Ishikawa (cell line): ENCODE measurements at regions not wholly inside any gene's neighbourhood (a gene's known extent, or its start where the extent isn't known, plus 50 kb on each side); places are given as distances from the start of the nearest gene placed in this dataset.

Source experiments
- CEBPB ChIP-seq: IDR thresholded peaks from 2 replicates; pipeline ENCODE4 v1.6.1; 2012
- EP300 ChIP-seq: IDR thresholded peaks from 2 replicates; pipeline ENCODE4 v1.6.1; 2012; ENCODE audit warnings: borderline replicate concordance
- FOXM1 ChIP-seq: IDR thresholded peaks from 2 replicates; pipeline ENCODE4 v1.6.1; 2012; ENCODE audit warnings: low read depth, borderline replicate concordance
- NFIC ChIP-seq: IDR thresholded peaks from 2 replicates; pipeline ENCODE4 v1.6.1; 2012
- TAF1 ChIP-seq: IDR thresholded peaks from 2 replicates; pipeline ENCODE4 v1.6.1; 2012; ENCODE audit warnings: low read depth, mild to moderate bottlenecking
- TEAD4 ChIP-seq: IDR thresholded peaks from 2 replicates; pipeline ENCODE4 v1.6.1; 2012
- YY1 ChIP-seq: IDR thresholded peaks from 2 replicates; pipeline ENCODE4 v1.6.1; 2012; ENCODE audit warnings: low read depth
- TF ChIP-seq, protein P1 (sequence below): IDR thresholded peaks from 2 replicates; pipeline ENCODE4 v1.6.1; 2012
- TF ChIP-seq, protein P2 (sequence below): IDR thresholded peaks from 2 replicates; pipeline ENCODE4 v1.6.1; 2012; ENCODE audit warnings: low read depth, mild to moderate bottlenecking

DNA sequence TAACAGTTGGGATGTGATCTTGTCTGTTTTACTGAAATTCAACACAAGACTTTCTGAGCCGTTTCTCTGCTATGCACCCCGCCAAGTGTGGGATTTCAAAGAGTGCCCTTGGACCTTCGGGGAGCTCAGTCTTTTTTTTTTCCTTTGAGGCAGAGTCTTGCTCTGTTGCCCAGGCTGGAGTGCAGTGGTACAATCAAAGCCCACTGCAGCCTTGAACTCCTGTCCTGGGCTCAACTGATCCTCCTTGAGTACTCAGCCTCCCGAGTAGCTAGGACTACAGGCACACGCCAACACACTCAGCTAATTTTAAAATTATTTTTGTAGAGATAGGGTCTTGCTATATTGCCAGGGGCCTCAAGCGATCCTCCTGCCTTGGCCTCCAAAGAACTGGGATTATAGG is 162.9 kb downstream of the BAMBI start:
- no peak for TF ChIP-seq FOXM1
- TF ChIP-seq, protein P1, sequence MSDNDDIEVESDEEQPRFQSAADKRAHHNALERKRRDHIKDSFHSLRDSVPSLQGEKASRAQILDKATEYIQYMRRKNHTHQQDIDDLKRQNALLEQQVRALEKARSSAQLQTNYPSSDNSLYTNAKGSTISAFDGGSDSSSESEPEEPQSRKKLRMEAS, result no peak
- TF ChIP-seq NFIC, result no peak
- TF ChIP-seq CEBPB, result no peak
- TF ChIP-seq YY1, result no peak
- TF ChIP-seq EP300, result no peak
- no peak for TF ChIP-seq TEAD4
- TF ChIP-seq, protein P2, sequence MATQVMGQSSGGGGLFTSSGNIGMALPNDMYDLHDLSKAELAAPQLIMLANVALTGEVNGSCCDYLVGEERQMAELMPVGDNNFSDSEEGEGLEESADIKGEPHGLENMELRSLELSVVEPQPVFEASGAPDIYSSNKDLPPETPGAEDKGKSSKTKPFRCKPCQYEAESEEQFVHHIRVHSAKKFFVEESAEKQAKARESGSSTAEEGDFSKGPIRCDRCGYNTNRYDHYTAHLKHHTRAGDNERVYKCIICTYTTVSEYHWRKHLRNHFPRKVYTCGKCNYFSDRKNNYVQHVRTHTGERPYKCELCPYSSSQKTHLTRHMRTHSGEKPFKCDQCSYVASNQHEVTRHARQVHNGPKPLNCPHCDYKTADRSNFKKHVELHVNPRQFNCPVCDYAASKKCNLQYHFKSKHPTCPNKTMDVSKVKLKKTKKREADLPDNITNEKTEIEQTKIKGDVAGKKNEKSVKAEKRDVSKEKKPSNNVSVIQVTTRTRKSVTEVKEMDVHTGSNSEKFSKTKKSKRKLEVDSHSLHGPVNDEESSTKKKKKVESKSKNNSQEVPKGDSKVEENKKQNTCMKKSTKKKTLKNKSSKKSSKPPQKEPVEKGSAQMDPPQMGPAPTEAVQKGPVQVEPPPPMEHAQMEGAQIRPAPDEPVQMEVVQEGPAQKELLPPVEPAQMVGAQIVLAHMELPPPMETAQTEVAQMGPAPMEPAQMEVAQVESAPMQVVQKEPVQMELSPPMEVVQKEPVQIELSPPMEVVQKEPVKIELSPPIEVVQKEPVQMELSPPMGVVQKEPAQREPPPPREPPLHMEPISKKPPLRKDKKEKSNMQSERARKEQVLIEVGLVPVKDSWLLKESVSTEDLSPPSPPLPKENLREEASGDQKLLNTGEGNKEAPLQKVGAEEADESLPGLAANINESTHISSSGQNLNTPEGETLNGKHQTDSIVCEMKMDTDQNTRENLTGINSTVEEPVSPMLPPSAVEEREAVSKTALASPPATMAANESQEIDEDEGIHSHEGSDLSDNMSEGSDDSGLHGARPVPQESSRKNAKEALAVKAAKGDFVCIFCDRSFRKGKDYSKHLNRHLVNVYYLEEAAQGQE, result no peak
- TF ChIP-seq TAF1, result no peak
